Spinal cord (tissue), 9 donors: ENCODE measurements at regions not wholly inside any gene's neighbourhood (a gene's known extent, or its start where the extent isn't known, plus 50 kb on each side); places are given as distances from the start of the nearest gene placed in this dataset.
"Not testable (repeated sequence)": the region's sequence is repeated elsewhere in the genome, so short reads cannot be mapped to it uniquely, and the experiment has no call there.

ENCODE experiments used
- DNase-seq, 6 donors: peaks; one replicate each; pipeline versions ENCODE4 v3.0.0 to v3.0.0-alpha.2; 2013 to 2015; ENCODE audit warnings: low spot score in 6 of 6, low read depth in 4 of 6
- H3K27ac ChIP-seq: one replicate; pipeline ENCODE4 v1.5.1; 2013; ENCODE audit warnings: low read depth, low read length, control low read depth
- H3K27me3 ChIP-seq: one replicate; pipeline ENCODE4 v1.6.1; 2013; ENCODE audit warnings: low read length; ENCODE audit not compliant: control insufficient read depth, insufficient read depth
- H3K36me3 ChIP-seq: one replicate; pipeline ENCODE4 v1.6.1; 2013; ENCODE audit warnings: low read length; ENCODE audit not compliant: control insufficient read depth, insufficient read depth
- H3K4me1 ChIP-seq: one replicate; pipeline ENCODE4 v1.6.1; 2013; ENCODE audit warnings: low read length; ENCODE audit not compliant: control insufficient read depth, insufficient read depth
- H3K4me3 ChIP-seq: one replicate; pipeline ENCODE4 v1.5.1; 2013; ENCODE audit warnings: low read depth, low read length, control low read depth
- H3K9me3 ChIP-seq: one replicate; pipeline ENCODE4 v1.6.1; 2013; ENCODE audit warnings: low read length; ENCODE audit not compliant: control insufficient read depth, insufficient read depth
- WGBS: methylation state at CpG from one replicate; pipeline ENCODE4 v1.1.5; 2013; ENCODE audit warnings: missing lambda C conversion rate; ENCODE audit not compliant: insufficient coverage; 5-methylcytosine and 5-hydroxymethylcytosine counted together
- donor health status: healthy.

DNA sequence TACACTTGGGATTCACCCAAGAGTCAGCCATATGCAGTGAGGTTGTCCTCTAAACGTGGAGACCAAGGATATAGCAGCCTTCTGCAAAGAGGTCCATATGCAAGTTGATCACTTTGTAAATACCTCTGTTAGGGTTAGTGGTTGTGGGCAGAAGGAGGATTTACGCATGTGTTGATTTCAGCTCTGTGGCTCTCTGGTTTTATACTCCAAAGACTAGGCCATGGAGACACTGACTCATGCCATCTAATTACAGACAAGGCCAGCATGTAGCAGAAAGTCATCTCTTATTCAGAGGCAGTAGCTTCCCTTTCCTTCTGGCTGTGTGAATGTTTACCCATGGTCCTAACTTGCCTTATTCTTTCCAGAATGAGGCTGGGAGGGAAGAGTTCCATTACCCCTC lies 140.9 kb upstream of the GOLGA6L4 start:
- not testable (repeated sequence) for H3K4me3 ChIP-seq, H3K9me3 ChIP-seq, DNase-seq, H3K27ac ChIP-seq, H3K36me3 ChIP-seq, H3K27me3 ChIP-seq, H3K4me1 ChIP-seq
- WGBS: no CpG with 5 or more reads among the region's 2 CpGs

DNA sequence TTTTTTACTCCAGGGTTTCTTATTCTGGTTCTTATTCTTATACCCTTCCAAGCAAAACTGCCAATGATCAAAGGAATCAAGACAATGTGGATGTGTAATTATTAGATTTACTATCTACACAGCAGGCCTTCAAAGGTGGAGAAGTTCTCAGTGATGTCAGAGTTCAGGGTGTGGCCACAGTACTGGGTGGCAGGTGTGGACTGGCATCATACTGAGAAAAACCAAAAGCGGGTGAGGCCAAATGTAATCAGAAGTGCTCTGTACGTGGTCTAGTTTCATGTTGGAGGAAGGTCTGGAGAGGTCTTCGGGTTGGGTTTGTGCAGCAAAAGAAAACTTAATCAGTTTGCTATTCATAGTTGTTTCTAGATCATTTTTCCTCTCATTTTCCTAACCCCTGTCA lies 138.5 kb upstream of the GOLGA6L4 start:
- not testable (repeated sequence) for H3K27ac ChIP-seq
- no CpG with 5 or more reads among the region's 3 CpGs for WGBS

DNA sequence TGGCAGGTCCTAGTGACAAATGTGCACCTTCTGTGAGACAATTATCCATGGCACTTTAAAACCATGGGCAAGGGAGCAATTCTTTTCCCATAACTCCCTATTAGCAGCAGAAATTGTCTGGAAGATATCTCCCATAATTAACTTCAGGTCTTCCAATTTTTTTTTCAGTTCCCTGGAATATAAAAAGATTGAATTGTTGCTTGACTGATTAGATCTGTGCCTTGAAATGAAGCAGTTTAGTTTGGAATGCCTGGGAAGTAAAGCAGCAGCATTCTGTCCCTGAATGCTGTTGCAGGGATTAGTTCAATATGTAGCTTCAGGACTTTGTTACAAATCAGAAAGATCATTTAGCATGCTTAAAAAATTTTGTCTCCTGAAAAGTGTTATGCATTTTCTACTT lies 137.0 kb upstream of the GOLGA6L4 start:
- H3K4me3 ChIP-seq: no peak overlapping the region
- DNase-seq: peak in 1 of 6 donors; percentile 43
- no peaks in the 10 kb centered on the region for H3K4me1 ChIP-seq
- H3K27ac ChIP-seq: no peak overlapping the region
- H3K36me3 ChIP-seq: no peaks in the 10 kb centered on the region
- H3K9me3 ChIP-seq: no peaks in the 10 kb centered on the region
- H3K27me3 ChIP-seq: no peaks in the 10 kb centered on the region

More for the DNA sequence above, 138.5 kb upstream of the GOLGA6L4 start:
- not testable (repeated sequence) for H3K4me1 ChIP-seq, H3K9me3 ChIP-seq, H3K4me3 ChIP-seq, H3K27me3 ChIP-seq, DNase-seq, H3K36me3 ChIP-seq

DNA sequence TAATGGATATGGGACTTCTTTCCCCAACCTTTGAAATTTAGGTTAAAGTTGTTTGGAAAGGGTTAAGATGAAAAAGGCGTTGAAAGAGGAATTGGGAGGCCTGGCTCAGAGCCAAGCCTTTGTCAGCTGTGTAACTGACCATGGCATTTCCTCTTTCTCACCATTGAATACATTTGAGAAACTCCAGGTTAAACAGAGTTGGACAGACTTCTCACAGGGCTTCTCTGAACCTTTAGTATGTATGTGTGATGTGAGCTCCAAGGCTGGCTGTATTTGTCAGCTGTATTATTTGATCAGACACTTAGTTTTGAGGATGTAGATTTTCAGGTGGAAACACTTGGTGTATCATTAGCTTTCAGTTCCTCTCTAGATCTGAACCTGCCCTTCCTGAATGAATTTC lies 136.4 kb upstream of the GOLGA6L4 start:
- no peaks in the 10 kb centered on the region for H3K4me1 ChIP-seq
- no CpG with 5 or more reads among the region's 1 CpG for whole genome bisulfite sequencing
- H3K4me3 ChIP-seq: no peak overlapping the region
- no peaks in the 10 kb centered on the region for H3K9me3 ChIP-seq
- H3K36me3 ChIP-seq: no peaks in the 10 kb centered on the region
- no peaks in the 10 kb centered on the region for H3K27me3 ChIP-seq
- no peak overlapping the region for H3K27ac ChIP-seq
- peak in 2 of 6 donors; percentile 15 to 28 for DNase-seq

DNA sequence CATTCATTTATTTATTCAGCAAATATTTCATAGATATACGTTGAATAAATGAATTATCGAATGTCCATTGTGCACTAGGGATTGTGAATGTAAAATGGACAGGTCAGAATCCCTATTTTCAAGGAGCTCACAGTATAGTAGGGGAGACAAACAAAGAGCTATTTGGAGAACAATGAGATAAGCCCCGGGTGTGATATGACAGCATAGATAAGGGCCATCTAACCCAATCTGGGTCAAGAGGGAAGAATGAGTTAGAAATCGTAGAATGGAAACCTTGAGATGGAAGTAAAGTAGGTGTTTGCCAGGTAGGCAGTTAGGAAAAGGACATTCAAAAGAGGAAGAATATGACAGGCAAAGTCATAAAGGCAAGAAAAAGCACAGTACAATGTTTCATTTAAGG lies 132.2 kb upstream of the GOLGA6L4 start:
- Histone ChIP-seq H3K4me1 (no peaks in the 10 kb centered on the region), H3K36me3 (no peaks in the 10 kb centered on the region), H3K4me3 (no peak overlapping the region), H3K9me3 (no peaks in the 10 kb centered on the region), H3K27me3 (no peaks in the 10 kb centered on the region), H3K27ac (no peak overlapping the region)
- WGBS: 94% methylated on average over 4 of the region's 4 CpGs
- no peak for DNase-seq

DNA sequence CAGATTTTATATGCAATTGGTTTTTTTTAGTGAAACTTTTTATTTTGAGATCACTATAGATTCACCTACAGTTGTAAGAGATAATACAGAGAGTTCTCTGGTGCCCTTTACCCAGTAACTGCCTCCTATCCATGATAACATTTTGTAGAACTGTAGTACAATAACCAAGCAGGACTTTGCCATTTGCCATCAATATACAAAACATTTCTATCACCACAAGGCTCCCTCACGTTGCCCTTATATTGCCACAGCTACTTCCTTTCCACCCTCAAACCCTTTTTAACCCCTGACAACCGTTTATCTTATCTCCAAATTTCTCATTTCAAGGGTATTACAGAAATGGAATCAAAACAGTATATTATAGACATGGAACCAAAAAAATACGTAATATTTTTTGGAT lies 130.7 kb upstream of the GOLGA6L4 start:
- DNase-seq: no peak
- Histone ChIP-seq H3K4me1 (no peaks in the 10 kb centered on the region), H3K4me3 (no peak overlapping the region), H3K36me3 (no peaks in the 10 kb centered on the region), H3K27me3 (no peaks in the 10 kb centered on the region), H3K27ac (no peak overlapping the region), H3K9me3 (no peaks in the 10 kb centered on the region)
- WGBS: no CpG with 5 or more reads among the region's 3 CpGs

DNA sequence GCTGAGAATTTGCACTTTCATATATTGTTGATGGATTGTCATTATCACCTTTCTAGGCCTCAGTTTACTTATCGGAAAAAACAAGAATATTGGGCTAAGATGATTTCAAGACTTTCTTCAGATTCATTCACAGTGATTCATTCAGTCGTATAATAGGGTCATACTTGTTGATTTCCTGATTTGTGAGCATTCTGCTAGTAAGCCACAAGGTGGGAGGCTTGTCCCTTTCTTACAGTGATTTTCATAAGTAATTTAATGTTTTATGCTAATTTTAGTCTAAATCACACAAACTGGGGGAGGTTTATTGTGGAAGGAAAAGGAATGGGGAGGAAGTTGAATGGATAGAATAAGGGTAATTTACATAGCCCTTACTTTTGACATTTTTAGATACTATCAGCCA lies 126.8 kb upstream of the GOLGA6L4 start:
- no peaks in the 10 kb centered on the region for H3K36me3 ChIP-seq
- peak in 1 of 6 donors; percentile 19 for DNase-seq
- no CpG with 5 or more reads among the region's 2 CpGs for WGBS
- H3K4me3 ChIP-seq: no peak overlapping the region
- no peaks in the 10 kb centered on the region for H3K9me3 ChIP-seq
- no peaks in the 10 kb centered on the region for H3K27me3 ChIP-seq
- H3K27ac ChIP-seq: no peak overlapping the region
- no peaks in the 10 kb centered on the region for H3K4me1 ChIP-seq

DNA sequence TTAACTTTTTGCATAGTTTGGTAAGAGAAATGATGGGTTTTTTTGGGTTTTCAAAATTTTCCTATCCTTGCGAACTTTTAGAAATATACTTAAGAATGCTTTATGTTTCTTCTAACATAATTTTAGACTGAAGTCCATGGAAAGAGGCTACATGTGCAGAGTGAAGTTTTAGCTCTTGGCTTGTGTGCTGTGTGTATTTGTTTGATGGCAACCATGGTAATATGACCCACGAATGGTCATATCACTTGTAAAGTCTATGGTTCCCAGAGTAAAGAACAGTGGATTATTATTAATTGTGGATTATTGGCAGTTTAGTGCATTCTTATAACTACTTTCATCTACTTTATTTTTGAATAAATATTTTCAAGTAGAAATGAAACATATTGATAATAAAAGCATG lies 124.0 kb upstream of the GOLGA6L4 start:
- Histone ChIP-seq H3K27ac (no peak overlapping the region), H3K36me3 (no peaks in the 10 kb centered on the region), H3K4me3 (no peak overlapping the region), H3K4me1 (no peaks in the 10 kb centered on the region), H3K9me3 (no peaks in the 10 kb centered on the region), H3K27me3 (no peaks in the 10 kb centered on the region)
- DNase-seq: no peak
- no CpG with 5 or more reads among the region's 2 CpGs for WGBS

DNA sequence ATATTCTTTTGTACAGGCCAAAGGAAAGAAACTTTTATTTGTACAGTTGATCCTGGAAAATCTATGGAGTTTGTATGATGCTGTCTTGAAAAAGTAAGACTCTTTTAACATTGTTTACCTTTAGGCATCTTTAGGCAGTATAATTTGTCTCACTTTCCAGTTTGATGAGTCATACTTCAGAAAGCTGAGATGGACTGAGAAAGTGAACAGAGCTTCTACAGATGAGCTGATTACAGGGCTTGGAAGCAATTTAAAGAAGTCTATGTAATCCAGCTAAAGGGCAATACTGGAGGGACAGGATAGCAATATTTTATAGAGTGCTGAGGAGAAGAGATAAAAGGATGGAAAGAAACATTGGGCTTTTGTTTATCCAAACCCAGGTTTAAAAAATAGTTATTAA lies 123.5 kb upstream of the GOLGA6L4 start:
- Histone ChIP-seq H3K9me3 (no peaks in the 10 kb centered on the region), H3K4me3 (no peak overlapping the region), H3K4me1 (no peaks in the 10 kb centered on the region), H3K27ac (no peak overlapping the region), H3K27me3 (no peaks in the 10 kb centered on the region), H3K36me3 (no peaks in the 10 kb centered on the region)
- DNase-seq: no peak

DNA sequence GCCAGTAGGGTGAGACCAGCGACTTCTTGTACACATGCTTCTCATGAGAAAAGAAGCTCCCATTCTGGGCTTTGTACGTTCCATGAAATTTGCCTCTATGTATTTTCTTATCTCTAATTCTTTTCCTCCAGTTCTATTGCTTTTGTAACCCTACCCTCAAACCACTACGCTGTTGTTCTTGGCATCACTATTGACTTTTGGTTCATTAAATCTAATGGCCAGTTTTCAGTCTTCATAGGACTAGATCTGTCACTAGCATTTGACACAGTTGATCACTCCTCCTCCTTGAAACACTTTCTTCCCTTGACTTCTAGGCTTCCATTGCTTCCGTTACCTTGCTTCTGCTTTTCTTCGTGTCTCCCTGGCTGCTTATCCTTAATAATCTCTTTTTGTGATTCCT lies 121.7 kb upstream of the GOLGA6L4 start:
- no peaks in the 10 kb centered on the region for H3K27me3 ChIP-seq
- no peaks in the 10 kb centered on the region for H3K9me3 ChIP-seq
- H3K4me1 ChIP-seq: no peaks in the 10 kb centered on the region
- H3K36me3 ChIP-seq: no peaks in the 10 kb centered on the region
- no peak for DNase-seq
- 95% methylated on average over 5 of the region's 5 CpGs for WGBS
- H3K4me3 ChIP-seq: no peak overlapping the region
- H3K27ac ChIP-seq: no peak overlapping the region

DNA sequence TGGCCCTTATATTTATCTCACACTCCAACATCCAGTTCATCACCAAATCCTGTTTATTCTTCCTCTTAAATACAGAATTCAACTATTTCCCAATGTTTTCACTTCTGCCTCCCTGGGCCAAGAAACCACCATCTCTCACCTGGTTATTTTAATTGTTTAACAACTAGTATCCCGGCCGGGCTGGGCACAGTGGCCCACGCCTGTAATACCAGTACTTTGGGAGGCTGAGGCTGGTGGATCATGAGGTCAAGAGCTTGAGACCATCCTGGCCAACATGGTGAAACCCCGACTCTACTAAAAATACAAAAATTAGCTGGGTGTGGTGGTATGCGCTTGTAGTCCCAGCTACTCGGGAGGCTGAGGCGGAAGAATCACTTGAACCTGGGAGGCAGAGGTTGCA lies 120.9 kb upstream of the GOLGA6L4 start:
- not testable (repeated sequence) for DNase-seq, H3K9me3 ChIP-seq, H3K4me1 ChIP-seq, H3K36me3 ChIP-seq, H3K27ac ChIP-seq, H3K27me3 ChIP-seq, H3K4me3 ChIP-seq
- WGBS: 100% methylated on average over 3 of the region's 7 CpGs
